ENCODE measurements at regions not wholly inside any gene's neighbourhood (a gene's known extent, or its start where the extent isn't known, plus 50 kb on each side); places are given as distances from the start of the nearest gene placed in this dataset.
"Not testable (repeated sequence)": the region's sequence is repeated elsewhere in the genome, so short reads cannot be mapped to it uniquely, and the experiment has no call there.

- H3K27ac ChIP-seq (ENCODE audit: low read length); intact Hi-C loops (cut with micrococcal nuclease; ENCODE audit: unreplicated experiment); H3K27me3 ChIP-seq (ENCODE audit: control insufficient read depth, insufficient read depth, low read length); CTCF ChIA-PET; H3K4me3 ChIP-seq (ENCODE audit: low read depth in 2 of 2, low read length in 2 of 2); in situ Hi-C loops (cut with HindIII; ENCODE audit: low pct_unique_long_range_greater_than_20kb, low sequenced_read_pairs); H3K4me1 ChIP-seq (ENCODE audit: control insufficient read depth, insufficient read depth, low read length); ATAC-seq; H3K9me3 ChIP-seq (ENCODE audit: control insufficient read depth, insufficient read depth, low read depth, low read length); DNase-seq (ENCODE audit: low read depth, low spot score); BruUV-seq (replicated peaks); H3K36me3 ChIP-seq (ENCODE audit: control insufficient read depth, insufficient read depth, low read length); POLR2A ChIA-PET: not testable (repeated sequence)
Observed at GRCh38 chr7:76863150-76863773, 168.9 kb downstream of the SPDYE17 start.

- CTCF ChIA-PET; ATAC-seq; intact Hi-C loops (cut with micrococcal nuclease; ENCODE audit: unreplicated experiment); H3K4me1 ChIP-seq (ENCODE audit: control insufficient read depth, insufficient read depth, low read length); in situ Hi-C loops (cut with HindIII; ENCODE audit: low pct_unique_long_range_greater_than_20kb, low sequenced_read_pairs); BruUV-seq (replicated peaks); H3K27ac ChIP-seq (ENCODE audit: low read length); POLR2A ChIA-PET; H3K4me3 ChIP-seq (ENCODE audit: low read depth in 2 of 2, low read length in 2 of 2); H3K36me3 ChIP-seq (ENCODE audit: control insufficient read depth, insufficient read depth, low read length); DNase-seq (ENCODE audit: low read depth, low spot score); H3K27me3 ChIP-seq (ENCODE audit: control insufficient read depth, insufficient read depth, low read length); H3K9me3 ChIP-seq (ENCODE audit: control insufficient read depth, insufficient read depth, low read depth, low read length): not testable (repeated sequence)
Observed at GRCh38 chr7:76862241-76862640, 169.9 kb downstream of the SPDYE17 start.

DNA sequence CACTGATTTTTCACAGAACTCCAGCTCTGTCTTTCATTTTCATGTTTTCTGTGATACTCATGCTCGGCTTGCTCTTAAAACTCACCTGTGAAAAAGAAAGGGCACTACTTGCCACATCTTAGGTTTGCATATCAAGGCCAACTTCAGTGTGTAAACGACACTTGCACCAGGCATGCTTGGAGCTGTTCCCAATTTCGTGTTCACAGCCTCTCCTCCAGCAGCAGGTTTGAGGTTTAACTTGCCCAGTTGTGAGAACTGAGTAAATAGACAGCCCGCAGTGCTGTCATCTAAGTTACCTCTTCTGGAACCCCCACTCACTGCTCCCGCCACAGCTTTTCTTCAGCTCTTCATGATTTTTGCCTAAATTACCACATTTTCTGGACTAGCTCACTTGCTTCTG is 172.2 kb downstream of the SPDYE17 start:
- POLR2A ChIA-PET; H3K4me1 ChIP-seq (ENCODE audit: control insufficient read depth, insufficient read depth, low read length); CTCF ChIA-PET; intact Hi-C loops (cut with micrococcal nuclease; ENCODE audit: unreplicated experiment); H3K9me3 ChIP-seq (ENCODE audit: control insufficient read depth, insufficient read depth, low read depth, low read length); ATAC-seq; H3K36me3 ChIP-seq (ENCODE audit: control insufficient read depth, insufficient read depth, low read length); H3K4me3 ChIP-seq (ENCODE audit: low read depth in 2 of 2, low read length in 2 of 2); DNase-seq (ENCODE audit: low read depth, low spot score); in situ Hi-C loops (cut with HindIII; ENCODE audit: low pct_unique_long_range_greater_than_20kb, low sequenced_read_pairs); BruUV-seq (replicated peaks); H3K27me3 ChIP-seq (ENCODE audit: control insufficient read depth, insufficient read depth, low read length); H3K27ac ChIP-seq (ENCODE audit: low read length): not testable (repeated sequence)

DNA sequence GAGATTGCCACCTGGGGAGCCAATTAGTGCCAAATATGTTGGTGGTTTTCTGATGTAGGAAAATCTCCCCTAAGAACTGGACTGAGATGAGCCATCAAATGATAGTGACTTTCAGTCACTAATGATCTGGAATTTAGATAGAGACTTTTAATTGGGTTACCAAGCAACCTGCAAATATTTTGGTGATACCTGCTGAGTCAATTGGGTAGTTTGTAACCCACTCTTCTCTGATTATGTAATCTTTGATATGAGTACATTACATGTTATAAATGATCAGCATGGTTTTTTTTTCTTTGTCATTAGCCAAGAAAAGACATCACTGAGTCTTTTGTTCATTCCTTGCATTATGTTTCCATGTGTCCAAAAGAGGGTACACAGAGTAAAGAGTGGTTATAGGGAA is 177.5 kb downstream of the SPDYE17 start:
- POLR2A ChIA-PET; DNase-seq (ENCODE audit: low read depth, low spot score); H3K27me3 ChIP-seq (ENCODE audit: control insufficient read depth, insufficient read depth, low read length); H3K4me3 ChIP-seq (ENCODE audit: low read depth in 2 of 2, low read length in 2 of 2); H3K27ac ChIP-seq (ENCODE audit: low read length); H3K9me3 ChIP-seq (ENCODE audit: control insufficient read depth, insufficient read depth, low read depth, low read length); ATAC-seq; H3K4me1 ChIP-seq (ENCODE audit: control insufficient read depth, insufficient read depth, low read length); intact Hi-C loops (cut with micrococcal nuclease; ENCODE audit: unreplicated experiment); in situ Hi-C loops (cut with HindIII; ENCODE audit: low pct_unique_long_range_greater_than_20kb, low sequenced_read_pairs); CTCF ChIA-PET; H3K36me3 ChIP-seq (ENCODE audit: control insufficient read depth, insufficient read depth, low read length); BruUV-seq (replicated peaks): not testable (repeated sequence)

GRCh38 chr7:76852787-76853584 is 179.2 kb downstream of the SPDYE17 start:
- H3K9me3 ChIP-seq (ENCODE audit: control insufficient read depth, insufficient read depth, low read depth, low read length); in situ Hi-C loops (cut with HindIII; ENCODE audit: low pct_unique_long_range_greater_than_20kb, low sequenced_read_pairs); POLR2A ChIA-PET; H3K27ac ChIP-seq (ENCODE audit: low read length); intact Hi-C loops (cut with micrococcal nuclease; ENCODE audit: unreplicated experiment); BruUV-seq (replicated peaks); CTCF ChIA-PET; H3K4me1 ChIP-seq (ENCODE audit: control insufficient read depth, insufficient read depth, low read length); H3K27me3 ChIP-seq (ENCODE audit: control insufficient read depth, insufficient read depth, low read length); H3K36me3 ChIP-seq (ENCODE audit: control insufficient read depth, insufficient read depth, low read length); H3K4me3 ChIP-seq (ENCODE audit: low read depth in 2 of 2, low read length in 2 of 2); DNase-seq (ENCODE audit: low read depth, low spot score); ATAC-seq: not testable (repeated sequence)

DNA sequence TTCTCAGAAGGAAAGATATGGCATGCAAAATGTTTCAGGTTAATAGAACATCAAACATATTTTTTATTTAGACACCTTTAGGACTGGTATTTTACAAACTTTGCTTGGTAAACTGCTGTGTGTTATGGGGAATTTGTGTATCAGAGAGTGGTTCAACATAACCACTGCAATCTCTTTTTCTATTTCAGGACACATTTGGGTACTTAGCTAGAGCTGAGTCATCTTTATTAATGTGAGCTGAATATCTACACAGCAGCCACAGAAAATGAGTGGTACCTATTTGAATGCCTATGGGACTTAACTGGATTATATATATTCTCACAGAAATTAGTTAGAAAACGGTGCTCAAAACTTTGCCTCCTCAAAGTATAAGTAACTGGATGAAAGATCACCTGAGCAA is 179.8 kb downstream of the SPDYE17 start:
- H3K27me3 ChIP-seq (ENCODE audit: control insufficient read depth, insufficient read depth, low read length); POLR2A ChIA-PET; H3K9me3 ChIP-seq (ENCODE audit: control insufficient read depth, insufficient read depth, low read depth, low read length); H3K4me3 ChIP-seq (ENCODE audit: low read depth in 2 of 2, low read length in 2 of 2); H3K4me1 ChIP-seq (ENCODE audit: control insufficient read depth, insufficient read depth, low read length); CTCF ChIA-PET; H3K27ac ChIP-seq (ENCODE audit: low read length); DNase-seq (ENCODE audit: low read depth, low spot score); intact Hi-C loops (cut with micrococcal nuclease; ENCODE audit: unreplicated experiment); BruUV-seq (replicated peaks); H3K36me3 ChIP-seq (ENCODE audit: control insufficient read depth, insufficient read depth, low read length); in situ Hi-C loops (cut with HindIII; ENCODE audit: low pct_unique_long_range_greater_than_20kb, low sequenced_read_pairs); ATAC-seq: not testable (repeated sequence)

GRCh38 chr7:76851617-76852016 is 180.5 kb downstream of the SPDYE17 start:
- H3K9me3 ChIP-seq (ENCODE audit: control insufficient read depth, insufficient read depth, low read depth, low read length); H3K4me3 ChIP-seq (ENCODE audit: low read depth in 2 of 2, low read length in 2 of 2); POLR2A ChIA-PET; H3K27me3 ChIP-seq (ENCODE audit: control insufficient read depth, insufficient read depth, low read length); intact Hi-C loops (cut with micrococcal nuclease; ENCODE audit: unreplicated experiment); DNase-seq (ENCODE audit: low read depth, low spot score); BruUV-seq (replicated peaks); ATAC-seq; in situ Hi-C loops (cut with HindIII; ENCODE audit: low pct_unique_long_range_greater_than_20kb, low sequenced_read_pairs); H3K36me3 ChIP-seq (ENCODE audit: control insufficient read depth, insufficient read depth, low read length); H3K27ac ChIP-seq (ENCODE audit: low read length); CTCF ChIA-PET; H3K4me1 ChIP-seq (ENCODE audit: control insufficient read depth, insufficient read depth, low read length): not testable (repeated sequence)
